ENCODE measurements at regions not wholly inside any gene's neighbourhood (a gene's known extent, or its start where the extent isn't known, plus 50 kb on each side); places are given as distances from the start of the nearest gene placed in this dataset.

- DNase-seq (ENCODE audit: low read depth in 3 of 3), result no peak
These were observed 54.0 kb upstream of the PRPS1L1 start for GRCh38 chr7:18081617-18082016.

- DNase-seq (ENCODE audit: low read depth in 3 of 3), result no peak
These were observed 54.5 kb upstream of the PRPS1L1 start for GRCh38 chr7:18082169-18082568.

GRCh38 chr7:18086165-18087025, 58.7 kb upstream of the PRPS1L1 start:
- DNase-seq (ENCODE audit: low read depth in 3 of 3), result no peak

- no peak for DNase-seq (ENCODE audit: low read depth in 3 of 3)
These were observed 59.5 kb upstream of the PRPS1L1 start for GRCh38 chr7:18087026-18087686.

GRCh38 chr7:18087687-18088078, 60.0 kb upstream of the PRPS1L1 start:
- DNase-seq (ENCODE audit: low read depth in 3 of 3), result no peak

- DNase-seq (ENCODE audit: low read depth in 3 of 3), result no peak
These were observed 68.4 kb upstream of the PRPS1L1 start for GRCh38 chr7:18096087-18096486.

- DNase-seq (ENCODE audit: low read depth in 3 of 3), result no peak
These were observed 74.9 kb upstream of the PRPS1L1 start for GRCh38 chr7:18102576-18102975.

GRCh38 chr7:18103436-18104218, 76.0 kb upstream of the PRPS1L1 start:
- DNase-seq (ENCODE audit: low read depth in 3 of 3), result no peak

GRCh38 chr7:18109762-18110161, 82.1 kb upstream of the PRPS1L1 start:
- no peak for DNase-seq (ENCODE audit: low read depth in 3 of 3)

GRCh38 chr7:18116661-18117060, 89.0 kb upstream of the PRPS1L1 start:
- DNase-seq (ENCODE audit: low read depth in 3 of 3), result no peak

- no peak for DNase-seq (ENCODE audit: low read depth in 3 of 3)
These were observed 89.8 kb upstream of the PRPS1L1 start for GRCh38 chr7:18117482-18117881.

GRCh38 chr7:18119985-18120384, 92.3 kb upstream of the PRPS1L1 start:
- no peak for DNase-seq (ENCODE audit: low read depth in 3 of 3)

GRCh38 chr7:18123508-18124239, 96.0 kb upstream of the PRPS1L1 start:
- no peak for DNase-seq (ENCODE audit: low read depth in 3 of 3)

GRCh38 chr7:18125476-18125875, 97.8 kb upstream of the PRPS1L1 start:
- no peak for DNase-seq (ENCODE audit: low read depth in 3 of 3)

- no peak for DNase-seq (ENCODE audit: low read depth in 3 of 3)
These were observed 98.6 kb upstream of the PRPS1L1 start for GRCh38 chr7:18126281-18126680.

GRCh38 chr7:18128846-18129245, 101.2 kb upstream of the PRPS1L1 start:
- no peak for DNase-seq (ENCODE audit: low read depth in 3 of 3)

- DNase-seq (ENCODE audit: low read depth in 3 of 3), result no peak
These were observed 105.2 kb upstream of the PRPS1L1 start for GRCh38 chr7:18132811-18133210.

GRCh38 chr7:18133921-18134320, 106.3 kb upstream of the PRPS1L1 start:
- no peak for DNase-seq (ENCODE audit: low read depth in 3 of 3)

GRCh38 chr7:18140943-18141342, 113.3 kb upstream of the PRPS1L1 start:
- DNase-seq (ENCODE audit: low read depth in 3 of 3), result no peak

- DNase-seq (ENCODE audit: low read depth in 3 of 3), result no peak
These were observed 116.5 kb upstream of the PRPS1L1 start for GRCh38 chr7:18144166-18144565.

GRCh38 chr7:18145160-18145559, 117.5 kb upstream of the PRPS1L1 start:
- DNase-seq (ENCODE audit: low read depth in 3 of 3), result no peak

GRCh38 chr7:18151422-18151821, 123.8 kb upstream of the PRPS1L1 start:
- no peak for DNase-seq (ENCODE audit: low read depth in 3 of 3)
